GM12892 (cell line): ENCODE measurements at regions not wholly inside any gene's neighbourhood (a gene's known extent, or its start where the extent isn't known, plus 50 kb on each side); places are given as distances from the start of the nearest gene placed in this dataset.

ENCODE experiments used
- POLR2A ChIP-seq: IDR thresholded peaks from 2 replicates; pipeline ENCODE4 v1.6.1; 2011; ENCODE audit warnings: low read depth, low read length, control low read depth
- POLR2AphosphoS5 ChIP-seq: IDR thresholded peaks from 2 replicates; pipeline ENCODE4 v1.6.1; 2011; ENCODE audit warnings: low read depth, low read length, control low read depth
- TAF1 ChIP-seq: IDR thresholded peaks from 2 replicates; pipeline ENCODE4 v1.6.1; 2011; ENCODE audit warnings: low read depth, mild to moderate bottlenecking, control low read depth, low read length, borderline replicate concordance

DNA sequence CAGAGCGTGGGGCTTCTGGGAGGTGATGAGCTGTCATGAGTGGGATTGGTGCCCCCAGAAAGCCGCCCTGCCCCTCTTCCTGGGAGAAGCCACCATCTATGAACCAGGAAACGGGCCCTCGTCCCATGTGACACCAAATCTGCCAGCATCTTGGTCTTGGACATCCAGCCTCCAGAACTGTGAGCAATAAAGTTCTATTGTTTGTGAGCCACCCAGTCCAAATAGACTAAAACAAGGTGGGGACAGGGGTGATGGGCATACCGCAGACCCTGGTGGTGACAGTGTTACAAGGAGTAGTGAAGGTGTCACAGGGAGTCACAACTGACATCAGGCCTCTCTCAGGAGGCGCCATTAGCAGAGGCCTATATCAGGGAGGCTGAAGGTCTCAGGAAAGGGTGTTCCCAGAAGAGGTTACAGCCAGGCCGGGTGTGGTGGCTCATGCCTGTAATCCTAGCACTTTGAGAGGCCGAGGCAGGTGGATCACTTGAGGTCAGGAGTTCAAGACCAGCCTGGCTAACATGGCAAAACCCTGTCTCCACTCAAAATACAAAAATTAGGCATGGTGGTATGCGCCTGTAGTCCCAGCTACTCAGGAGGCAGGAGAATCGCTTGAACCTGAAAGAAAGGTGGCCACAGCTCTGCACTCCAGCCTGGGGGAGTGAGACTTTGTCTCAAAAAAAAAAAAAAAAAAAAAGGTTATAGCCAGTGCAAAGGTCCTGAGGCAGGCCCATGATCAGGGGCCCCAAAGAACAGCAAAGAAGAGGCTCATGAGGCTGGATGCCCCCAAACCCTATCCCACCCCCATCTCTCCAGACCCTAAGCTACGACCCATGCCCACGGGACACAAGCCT, 53.0 kb downstream of the NCOR2 start:
- TF ChIP-seq POLR2AphosphoS5 = no peak
- no peak for TF ChIP-seq POLR2A
- no peak for TF ChIP-seq TAF1
